GM10266 (cell line): ENCODE measurements at regions not wholly inside any gene's neighbourhood (a gene's known extent, or its start where the extent isn't known, plus 50 kb on each side); places are given as distances from the start of the nearest gene placed in this dataset.

Experiments
- DNase-seq: peaks from one replicate; pipeline ENCODE4 v3.0.0; 2012; ENCODE audit errors: extremely low spot score
- TF ChIP-seq, protein P1 (sequence below): IDR thresholded peaks from 2 replicates; pipeline ENCODE4 v1.5.1; 2012; ENCODE audit warnings: mild to moderate bottlenecking, low read depth; ENCODE audit not compliant: control insufficient read depth, insufficient read depth; ENCODE audit errors: missing control alignments

DNA sequence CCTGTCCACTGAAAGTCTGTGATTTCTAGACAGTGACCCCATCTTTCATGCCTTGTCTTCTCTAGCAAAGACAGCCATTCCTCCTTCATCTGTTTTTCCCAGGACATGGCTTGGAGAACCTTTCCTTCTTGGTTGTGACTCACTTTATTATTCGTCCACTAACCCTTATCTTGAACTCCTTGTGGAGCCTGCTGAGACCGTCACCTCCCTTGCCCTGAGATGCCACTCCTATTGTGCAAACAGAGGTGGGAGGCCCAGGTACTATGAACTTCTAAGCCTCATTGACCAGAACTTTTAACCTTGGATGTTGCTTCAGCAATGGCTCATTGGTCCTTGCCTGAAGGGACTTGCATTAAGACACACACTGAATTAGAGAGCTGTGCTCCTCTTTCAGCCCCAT lies 117.5 kb downstream of the FOXD2 start:
- TF ChIP-seq, protein P1, sequence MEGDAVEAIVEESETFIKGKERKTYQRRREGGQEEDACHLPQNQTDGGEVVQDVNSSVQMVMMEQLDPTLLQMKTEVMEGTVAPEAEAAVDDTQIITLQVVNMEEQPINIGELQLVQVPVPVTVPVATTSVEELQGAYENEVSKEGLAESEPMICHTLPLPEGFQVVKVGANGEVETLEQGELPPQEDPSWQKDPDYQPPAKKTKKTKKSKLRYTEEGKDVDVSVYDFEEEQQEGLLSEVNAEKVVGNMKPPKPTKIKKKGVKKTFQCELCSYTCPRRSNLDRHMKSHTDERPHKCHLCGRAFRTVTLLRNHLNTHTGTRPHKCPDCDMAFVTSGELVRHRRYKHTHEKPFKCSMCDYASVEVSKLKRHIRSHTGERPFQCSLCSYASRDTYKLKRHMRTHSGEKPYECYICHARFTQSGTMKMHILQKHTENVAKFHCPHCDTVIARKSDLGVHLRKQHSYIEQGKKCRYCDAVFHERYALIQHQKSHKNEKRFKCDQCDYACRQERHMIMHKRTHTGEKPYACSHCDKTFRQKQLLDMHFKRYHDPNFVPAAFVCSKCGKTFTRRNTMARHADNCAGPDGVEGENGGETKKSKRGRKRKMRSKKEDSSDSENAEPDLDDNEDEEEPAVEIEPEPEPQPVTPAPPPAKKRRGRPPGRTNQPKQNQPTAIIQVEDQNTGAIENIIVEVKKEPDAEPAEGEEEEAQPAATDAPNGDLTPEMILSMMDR = no peak
- no peak for DNase-seq

DNA sequence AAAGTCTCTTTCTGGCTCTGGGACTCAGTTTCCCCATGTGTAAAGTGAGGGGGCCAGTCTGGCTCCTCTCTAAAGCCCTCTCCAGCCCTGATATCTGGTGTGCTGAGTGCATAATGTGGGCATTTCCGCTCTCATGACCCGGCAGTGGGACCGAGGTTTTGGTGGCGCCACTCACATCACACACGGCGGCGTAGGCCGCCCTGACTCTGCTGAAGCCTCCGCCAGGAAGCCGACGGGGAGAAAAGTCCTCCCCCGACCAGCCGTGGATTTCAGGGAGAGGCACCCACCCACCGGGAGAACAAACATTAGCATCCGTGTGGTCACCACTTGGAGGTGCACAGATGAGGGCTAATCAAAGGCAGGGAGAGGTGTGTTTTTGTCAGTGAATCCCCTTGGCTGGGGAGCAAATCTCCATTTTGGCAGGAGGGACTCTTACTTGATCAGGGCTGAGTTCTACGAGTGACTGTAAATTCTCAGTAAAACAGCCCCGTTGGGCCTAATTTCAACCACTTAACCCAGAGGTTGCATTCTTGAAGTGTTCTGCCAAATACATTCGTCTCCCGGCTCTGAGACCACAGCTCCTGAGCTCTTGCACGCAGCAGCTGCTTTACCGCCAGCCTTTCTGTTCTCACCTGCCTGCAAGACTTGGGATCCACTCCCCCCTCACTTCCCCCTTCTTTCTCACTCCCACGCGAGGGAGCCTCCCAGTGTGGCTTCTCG lies 118.2 kb downstream of the FOXD2 start:
- DNase-seq = no peak
- TF ChIP-seq, protein P1 = no peak

DNA sequence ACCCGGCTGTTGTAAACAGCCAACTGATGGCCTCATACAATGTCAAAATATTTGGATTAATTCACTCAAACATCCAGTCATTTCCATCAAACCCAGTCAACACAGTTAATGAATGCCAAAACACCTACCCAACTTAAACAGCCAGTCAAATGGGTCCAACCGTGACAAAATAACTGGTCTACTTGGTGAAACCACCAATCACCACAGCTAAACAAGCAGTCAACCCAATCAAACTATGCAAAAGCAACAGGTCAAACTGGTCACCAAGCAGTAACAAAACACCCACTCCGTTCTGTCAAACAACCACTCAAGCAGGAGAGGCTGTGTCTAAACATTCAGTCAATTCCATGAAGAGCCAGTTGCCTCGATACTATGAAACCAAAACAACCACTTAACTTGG lies 119.2 kb downstream of the FOXD2 start:
- TF ChIP-seq, protein P1 = no peak

DNA sequence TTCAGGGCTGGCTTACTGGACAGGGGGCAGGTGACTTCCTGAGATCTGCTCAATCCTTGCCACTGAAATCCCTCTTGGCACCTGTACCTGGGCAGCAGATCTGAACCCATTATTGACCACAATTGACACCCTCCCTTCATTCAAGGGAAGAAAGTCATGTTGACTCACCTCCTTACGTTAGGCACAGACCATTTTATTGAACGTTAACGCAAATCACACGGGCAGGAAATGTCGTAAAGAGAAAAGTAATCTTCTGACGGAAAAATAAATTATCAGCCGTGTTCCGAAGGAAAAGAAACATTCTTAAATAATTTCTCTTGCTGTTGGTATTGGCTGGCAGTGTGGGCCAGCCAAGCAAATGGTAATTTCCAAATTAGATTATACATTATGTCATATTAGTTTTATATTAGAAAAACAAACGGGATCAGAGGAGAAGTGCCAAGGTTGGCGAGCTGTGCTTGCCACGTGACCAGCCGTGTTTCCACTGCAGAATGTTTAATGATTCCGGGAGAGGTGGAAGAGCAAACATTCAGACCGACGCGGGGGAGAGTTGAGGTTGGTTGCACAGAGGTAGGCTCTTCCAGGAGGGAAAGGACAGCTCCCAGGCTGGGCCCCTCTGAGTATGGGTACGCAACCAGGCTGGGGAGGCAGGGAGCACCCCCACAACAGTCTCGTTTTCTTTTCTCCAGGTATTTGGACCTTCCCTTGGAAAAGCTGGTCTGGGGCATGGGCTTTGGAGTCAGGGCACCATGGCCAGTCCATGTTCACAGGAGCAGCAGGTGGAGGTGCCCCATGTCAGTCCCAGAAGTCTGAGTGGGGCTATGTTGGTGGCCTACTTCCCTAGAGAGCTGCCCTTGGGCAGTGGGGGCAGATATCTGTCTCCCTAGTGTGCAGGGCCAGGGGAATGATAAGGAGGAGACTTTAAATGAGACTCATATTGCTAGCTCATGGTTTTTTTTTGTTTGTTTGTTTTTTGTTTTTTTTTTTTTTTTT lies 121.1 kb downstream of the FOXD2 start:
- TF ChIP-seq, protein P1 = no peak
- DNase-seq = no peak

More for the DNA sequence above, 119.2 kb downstream of the FOXD2 start:
- DNase-seq = no peak

DNA sequence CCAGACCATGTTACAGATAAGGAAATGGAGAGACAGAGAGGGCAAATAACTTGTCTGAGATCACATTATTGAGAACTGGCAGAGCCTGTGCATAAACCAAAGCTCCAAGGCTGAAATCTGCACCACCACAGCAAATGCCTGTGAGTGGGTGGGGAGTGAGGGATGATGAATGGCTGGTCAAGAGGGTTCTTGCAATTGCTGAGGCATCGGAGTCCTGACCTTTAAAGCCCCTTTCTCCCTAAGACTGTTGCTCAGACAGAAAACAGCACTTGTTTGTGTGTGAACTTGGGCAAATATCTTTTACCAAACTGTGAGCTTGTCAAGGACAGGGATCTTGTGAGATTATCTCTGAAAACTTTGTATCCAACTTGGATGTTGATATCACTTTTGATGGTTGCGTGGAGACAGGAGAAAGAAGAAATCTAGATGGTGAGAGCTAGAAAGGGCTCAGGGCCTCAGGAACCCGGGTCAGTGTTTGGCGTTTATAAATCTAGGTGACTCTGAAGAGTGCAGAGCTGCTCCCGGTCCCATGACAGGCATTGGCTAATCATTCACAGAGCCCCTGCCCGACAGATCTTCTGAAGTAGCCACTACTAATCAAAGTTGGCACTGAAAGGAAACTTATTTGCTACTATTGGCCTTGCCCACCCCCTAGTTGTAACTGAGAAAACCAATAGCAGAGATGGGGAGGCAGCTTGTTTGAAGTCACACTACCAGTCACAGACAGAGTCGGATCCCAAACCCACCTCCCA lies 122.3 kb downstream of the FOXD2 start:
- DNase-seq = no peak
- TF ChIP-seq, protein P1 = no peak

DNA sequence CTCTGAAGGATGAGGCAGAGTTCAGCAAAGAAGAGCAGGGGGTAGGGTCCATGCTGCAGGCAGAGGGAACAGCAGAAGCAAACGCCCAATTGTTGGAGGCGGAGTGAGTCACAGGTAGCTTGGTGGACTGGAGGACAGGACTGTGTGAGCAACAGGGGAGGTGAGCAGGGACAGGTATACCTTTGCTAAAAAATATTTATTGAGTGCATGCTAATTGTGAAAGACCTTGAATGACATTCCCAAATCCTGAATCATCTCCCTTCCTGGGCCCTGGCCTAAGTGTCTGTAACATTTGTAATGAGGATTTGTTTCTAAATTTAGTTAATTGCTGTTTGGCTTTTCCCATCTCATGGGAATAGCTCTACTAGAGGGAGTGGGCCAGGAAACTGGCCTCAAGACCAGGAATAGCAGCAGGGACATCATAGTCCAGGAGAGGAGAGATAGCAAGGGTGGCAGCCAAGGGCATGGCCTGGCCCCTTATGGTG lies 123.7 kb downstream of the FOXD2 start:
- TF ChIP-seq, protein P1 = no peak
- DNase-seq = no peak
